OCI-LY1 (cell line): ENCODE measurements at regions not wholly inside any gene's neighbourhood (a gene's known extent, or its start where the extent isn't known, plus 50 kb on each side); places are given as distances from the start of the nearest gene placed in this dataset.

Experiments used
- EZH2 ChIP-seq: fragments of 200-600 bp; sonication (generic), shearing (Covaris generic); IDR thresholded peaks from 2 replicates; pipeline ENCODE4 v1.8.0; 2017; ENCODE audit warnings: borderline replicate concordance, mixed run types, mild to moderate bottlenecking, antibody characterized with exemption, low read length, moderate library complexity, mixed read lengths
- TF ChIP-seq, protein P1 (sequence below): fragments of 200-600 bp; sonication (generic), shearing (Covaris generic); IDR thresholded peaks from 2 replicates; pipeline ENCODE4 v1.5.1; 2017; ENCODE audit warnings: mild to moderate bottlenecking, antibody characterized with exemption, low read length, moderate library complexity, mixed read lengths

DNA sequence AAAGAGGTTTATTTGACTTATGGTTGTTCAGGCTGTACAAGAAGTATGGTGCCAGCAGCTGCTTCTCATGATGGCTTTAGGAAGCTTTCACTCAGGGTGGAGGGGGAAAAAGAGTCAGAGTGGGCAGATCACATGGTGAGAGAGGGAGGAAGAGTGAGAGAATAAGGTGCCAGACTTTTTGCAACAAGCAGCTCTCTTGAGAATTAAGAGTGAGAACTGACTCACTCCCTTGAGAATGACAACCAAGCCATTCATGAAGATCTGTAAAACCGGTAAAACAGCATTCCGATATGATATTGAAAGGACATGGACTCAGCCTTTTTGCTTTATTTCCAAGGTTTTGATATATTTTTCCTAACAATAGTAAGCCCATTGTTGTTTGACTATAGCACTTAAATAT lies 501.2 kb downstream of the GALC start:
- TF ChIP-seq, protein P1, sequence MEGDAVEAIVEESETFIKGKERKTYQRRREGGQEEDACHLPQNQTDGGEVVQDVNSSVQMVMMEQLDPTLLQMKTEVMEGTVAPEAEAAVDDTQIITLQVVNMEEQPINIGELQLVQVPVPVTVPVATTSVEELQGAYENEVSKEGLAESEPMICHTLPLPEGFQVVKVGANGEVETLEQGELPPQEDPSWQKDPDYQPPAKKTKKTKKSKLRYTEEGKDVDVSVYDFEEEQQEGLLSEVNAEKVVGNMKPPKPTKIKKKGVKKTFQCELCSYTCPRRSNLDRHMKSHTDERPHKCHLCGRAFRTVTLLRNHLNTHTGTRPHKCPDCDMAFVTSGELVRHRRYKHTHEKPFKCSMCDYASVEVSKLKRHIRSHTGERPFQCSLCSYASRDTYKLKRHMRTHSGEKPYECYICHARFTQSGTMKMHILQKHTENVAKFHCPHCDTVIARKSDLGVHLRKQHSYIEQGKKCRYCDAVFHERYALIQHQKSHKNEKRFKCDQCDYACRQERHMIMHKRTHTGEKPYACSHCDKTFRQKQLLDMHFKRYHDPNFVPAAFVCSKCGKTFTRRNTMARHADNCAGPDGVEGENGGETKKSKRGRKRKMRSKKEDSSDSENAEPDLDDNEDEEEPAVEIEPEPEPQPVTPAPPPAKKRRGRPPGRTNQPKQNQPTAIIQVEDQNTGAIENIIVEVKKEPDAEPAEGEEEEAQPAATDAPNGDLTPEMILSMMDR, result no peak
- no peak for TF ChIP-seq EZH2
